Right kidney (tissue), 1 donor: ENCODE measurements at regions not wholly inside any gene's neighbourhood (a gene's known extent, or its start where the extent isn't known, plus 50 kb on each side); places are given as distances from the start of the nearest gene placed in this dataset.
"Not testable (repeated sequence)": the region's sequence is repeated elsewhere in the genome, so short reads cannot be mapped to it uniquely, and the experiment has no call there.

Source experiments
- DNase-seq: peaks from one replicate; pipeline ENCODE4 v3.0.0-alpha.2; 2016

GRCh38 chr14:41071351-41071750 is 535.3 kb upstream of the LRFN5 start:
- no peak for DNase-seq

- DNase-seq, result no peak
These were observed 543.9 kb upstream of the LRFN5 start for GRCh38 chr14:41062826-41063225.

- no peak for DNase-seq
These were observed 551.1 kb upstream of the LRFN5 start for GRCh38 chr14:41055589-41055988.

- DNase-seq, result no peak
These were observed 554.9 kb upstream of the LRFN5 start for GRCh38 chr14:41051801-41052200.

DNA sequence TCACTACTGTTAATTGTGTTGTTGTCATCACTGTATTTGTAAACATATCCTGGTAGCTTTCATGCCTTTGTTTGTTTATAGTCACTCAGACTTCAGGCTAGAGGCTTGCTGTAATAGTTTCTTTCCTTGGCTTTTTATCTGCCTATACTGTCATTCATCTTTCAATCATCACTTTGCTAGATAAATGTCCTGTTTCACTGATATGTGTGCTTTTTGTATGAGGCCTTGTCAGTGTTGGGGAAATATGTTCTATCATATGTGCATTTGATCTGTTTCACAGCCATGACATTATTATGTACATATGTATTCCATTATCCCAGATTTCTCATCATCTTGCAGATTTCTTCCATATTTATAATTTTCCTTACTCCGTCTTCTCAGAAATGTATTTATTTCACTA is 558.9 kb upstream of the LRFN5 start:
- DNase-seq, result no peak

DNA sequence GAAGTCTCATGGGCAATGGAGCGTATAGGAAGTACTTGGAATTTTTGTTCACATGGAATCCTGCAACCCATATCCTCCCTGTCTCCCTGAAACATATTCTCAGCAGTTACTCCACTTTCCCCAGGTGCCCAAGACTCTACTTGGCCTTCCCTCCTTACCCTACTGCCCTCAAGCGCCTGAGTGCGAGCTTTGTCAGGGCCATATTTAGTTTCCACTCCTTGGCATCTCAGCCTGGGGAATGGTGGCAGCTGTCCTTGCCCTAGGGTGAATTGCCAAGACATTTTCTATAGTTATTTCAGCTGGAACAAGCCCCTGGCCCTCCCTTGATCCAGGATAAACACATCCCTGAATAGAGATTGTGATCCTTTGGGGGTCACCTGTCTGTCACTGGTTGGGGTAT is 569.3 kb upstream of the LRFN5 start:
- DNase-seq, result no peak

DNA sequence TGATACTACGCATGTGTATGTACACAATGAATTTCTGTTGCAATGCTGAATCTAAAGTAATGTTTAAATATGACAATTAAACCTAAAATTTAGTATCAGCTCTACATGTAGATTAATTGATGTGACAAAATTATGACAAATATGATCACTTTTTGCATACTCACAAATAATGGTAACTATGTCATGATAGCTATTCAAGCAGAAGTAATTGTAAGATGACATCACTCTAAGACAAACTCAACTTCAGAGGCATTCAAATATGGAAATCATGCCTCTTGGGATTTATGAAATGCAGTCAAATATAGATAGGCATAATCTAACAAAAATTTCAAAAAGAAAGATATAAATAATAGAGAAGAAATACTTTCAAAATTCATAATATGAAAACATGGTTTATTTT is 571.7 kb upstream of the LRFN5 start:
- DNase-seq, result no peak

DNA sequence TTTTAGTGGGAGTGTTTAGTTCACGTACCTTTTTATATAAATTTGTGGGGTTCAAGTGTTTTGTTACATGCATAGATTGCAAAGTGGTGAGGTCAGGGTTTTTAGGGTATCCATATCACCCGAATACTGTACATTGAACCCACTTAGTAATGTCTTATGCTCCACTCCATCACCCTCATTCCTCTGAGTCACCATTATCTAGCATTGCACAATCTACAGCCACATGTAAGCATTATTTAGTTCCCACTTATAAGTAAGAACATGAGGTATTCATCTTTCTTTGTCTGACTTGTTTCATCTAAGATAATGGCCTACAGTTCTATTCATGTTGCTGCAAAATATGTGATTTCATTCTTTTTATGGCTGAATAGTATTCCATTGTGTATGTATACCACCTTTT is 583.7 kb upstream of the LRFN5 start:
- DNase-seq, result no peak

GRCh38 chr14:41016213-41016612 is 590.5 kb upstream of the LRFN5 start:
- DNase-seq, result peak; percentile 0

- DNase-seq, result no peak
These were observed 606.3 kb upstream of the LRFN5 start for GRCh38 chr14:41000350-41000749.

GRCh38 chr14:40989260-40989659 is 617.4 kb upstream of the LRFN5 start:
- no peak for DNase-seq

DNA sequence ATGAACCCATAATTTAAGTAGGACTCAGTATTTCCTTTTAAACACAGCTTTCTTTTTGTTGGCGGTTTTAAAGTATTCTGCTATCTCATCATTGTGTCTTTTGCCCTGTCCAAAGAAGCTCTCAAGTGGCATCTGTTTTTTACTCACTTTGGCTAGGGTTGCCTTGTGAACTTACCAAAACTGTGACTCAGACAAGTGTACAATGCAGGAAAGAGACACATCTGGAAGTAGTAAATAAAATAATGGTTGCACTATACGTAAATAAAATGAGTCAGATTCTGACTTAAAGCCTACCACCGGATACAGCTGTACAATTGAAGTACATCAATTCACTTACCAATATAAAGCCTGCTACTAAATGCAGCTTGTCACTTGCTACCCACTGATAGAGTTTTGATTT is 619.2 kb upstream of the LRFN5 start:
- no peak for DNase-seq

DNA sequence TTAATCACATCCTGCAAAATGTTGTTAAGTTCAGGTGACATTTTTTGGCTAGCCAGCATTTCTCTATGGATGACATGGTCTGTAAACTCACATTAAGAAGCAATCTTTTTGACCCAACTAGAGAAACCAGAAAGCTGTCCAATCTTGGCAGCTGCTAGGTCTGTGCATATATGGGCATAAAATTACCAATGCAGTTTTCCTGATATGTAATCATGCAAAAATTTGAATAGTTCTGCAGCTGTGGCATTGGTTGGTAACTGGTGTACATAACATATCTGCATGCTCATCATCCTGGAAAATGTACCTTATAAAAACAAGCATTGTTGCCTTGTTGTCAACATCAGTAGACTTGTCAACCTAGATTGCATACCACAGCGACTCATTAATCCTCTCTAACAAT is 620.0 kb upstream of the LRFN5 start:
- no peak for DNase-seq

GRCh38 chr14:40985584-40985983 is 621.1 kb upstream of the LRFN5 start:
- DNase-seq, result no peak

DNA sequence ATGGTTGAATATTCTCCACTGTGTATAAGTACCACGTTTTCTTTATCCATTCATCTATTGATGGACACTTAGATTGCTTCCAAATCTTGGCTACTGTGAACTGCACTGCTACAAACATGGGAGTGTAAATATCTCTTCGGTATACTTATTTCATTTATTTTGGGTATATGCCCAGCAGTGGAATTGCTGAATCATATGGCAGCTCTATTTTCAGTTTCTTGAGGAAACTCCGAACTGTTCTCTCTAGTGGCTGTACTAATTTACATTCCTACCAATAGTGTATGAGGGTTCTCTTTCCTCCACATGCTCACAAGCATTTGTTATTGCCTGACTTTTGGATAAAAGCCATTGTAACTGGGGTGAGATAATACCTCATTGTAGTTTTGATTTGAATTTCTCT is 623.1 kb upstream of the LRFN5 start:
- no peak for DNase-seq

DNA sequence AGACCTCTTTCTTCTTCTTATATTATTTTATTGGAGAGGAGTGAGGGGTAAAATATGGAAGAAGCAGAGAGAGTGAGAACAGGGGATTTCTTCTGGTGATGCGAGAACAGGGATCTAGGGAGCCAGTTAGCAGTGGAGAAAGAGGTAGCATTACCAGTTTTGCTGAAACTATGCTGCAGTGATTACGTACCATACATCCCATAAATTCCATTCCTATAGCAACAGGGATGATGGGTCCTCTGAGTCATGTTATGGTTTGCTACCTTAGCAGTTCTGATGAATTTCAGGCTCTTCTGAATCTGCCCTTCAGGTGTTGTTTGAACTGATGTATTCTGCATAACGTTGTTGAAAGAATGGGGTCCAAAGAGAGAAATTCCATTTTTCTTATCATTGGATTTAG is 625.4 kb upstream of the LRFN5 start:
- DNase-seq, result no peak

- not testable (repeated sequence) for DNase-seq
These were observed 646.4 kb upstream of the LRFN5 start for GRCh38 chr14:40960257-40960656.

DNA sequence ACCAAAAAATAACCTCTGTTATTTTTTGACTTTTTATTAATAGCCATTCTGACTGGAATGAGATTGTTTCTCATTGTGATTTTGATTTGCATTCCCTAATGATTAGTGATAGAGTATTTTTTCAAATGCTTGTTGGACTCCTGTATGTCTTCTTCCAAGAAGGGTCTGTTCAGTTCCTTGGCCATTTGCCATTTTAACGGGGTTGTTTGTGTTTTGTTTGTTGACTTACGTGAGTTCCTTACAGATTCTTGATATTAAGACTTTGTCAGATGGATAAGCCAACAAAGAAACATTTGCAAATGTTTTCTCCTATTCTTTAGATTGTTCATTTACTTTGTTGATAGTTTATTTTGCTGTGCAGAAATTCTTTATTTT is 651.6 kb upstream of the LRFN5 start:
- no peak for DNase-seq

DNA sequence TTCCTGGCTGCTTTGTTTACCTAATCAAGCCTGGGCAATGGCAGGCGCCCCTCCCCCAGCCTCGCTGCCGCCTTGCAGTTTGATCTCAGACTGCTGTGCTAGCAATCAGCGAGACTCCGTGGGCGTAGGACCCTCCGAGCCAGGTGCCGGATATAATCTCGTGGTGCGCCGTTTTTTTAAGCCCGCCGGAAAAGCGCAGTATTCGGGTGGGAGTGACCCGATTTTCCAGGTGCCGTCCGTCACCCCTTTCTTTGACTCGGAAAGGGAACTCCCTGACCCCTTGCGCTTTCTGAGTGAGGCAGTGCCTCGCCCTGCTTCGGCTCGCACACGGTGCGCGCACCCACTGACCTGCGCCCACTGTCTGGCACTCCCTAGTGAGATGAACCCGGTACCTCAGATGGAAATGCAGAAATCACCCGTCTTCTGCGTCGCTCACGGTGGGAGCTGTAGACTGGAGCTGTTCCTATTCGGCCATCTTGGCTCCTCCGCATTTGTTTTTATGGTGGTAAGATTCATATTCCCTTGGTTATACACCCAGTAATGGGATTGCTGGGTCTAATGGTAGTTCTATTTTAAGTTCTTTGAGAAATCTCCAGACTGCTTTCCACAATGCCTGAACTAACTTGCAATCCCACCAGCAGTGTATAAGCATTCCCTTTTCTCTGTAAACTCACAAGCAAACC is 652.1 kb upstream of the LRFN5 start:
- not testable (repeated sequence) for DNase-seq

DNA sequence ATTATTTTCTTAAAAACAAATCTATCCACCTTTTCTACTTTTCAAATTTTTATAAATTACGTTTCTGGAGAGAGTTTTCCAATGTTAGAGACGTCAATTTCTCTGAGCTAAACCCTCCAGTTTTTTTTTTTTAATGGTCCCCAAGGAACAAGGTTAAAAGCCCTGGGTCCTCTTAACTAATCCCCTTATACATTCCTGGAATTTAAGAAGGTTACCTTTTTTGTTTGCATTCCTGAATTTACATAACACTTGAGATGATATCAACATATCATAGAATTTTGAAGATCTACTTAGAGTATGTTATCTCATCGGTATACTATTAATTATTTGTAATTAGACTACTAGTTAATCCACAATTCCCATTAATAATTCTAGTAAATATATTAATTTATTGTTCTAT is 662.2 kb upstream of the LRFN5 start:
- no peak for DNase-seq

- DNase-seq, result no peak
These were observed 669.8 kb upstream of the LRFN5 start for GRCh38 chr14:40936861-40937260.

DNA sequence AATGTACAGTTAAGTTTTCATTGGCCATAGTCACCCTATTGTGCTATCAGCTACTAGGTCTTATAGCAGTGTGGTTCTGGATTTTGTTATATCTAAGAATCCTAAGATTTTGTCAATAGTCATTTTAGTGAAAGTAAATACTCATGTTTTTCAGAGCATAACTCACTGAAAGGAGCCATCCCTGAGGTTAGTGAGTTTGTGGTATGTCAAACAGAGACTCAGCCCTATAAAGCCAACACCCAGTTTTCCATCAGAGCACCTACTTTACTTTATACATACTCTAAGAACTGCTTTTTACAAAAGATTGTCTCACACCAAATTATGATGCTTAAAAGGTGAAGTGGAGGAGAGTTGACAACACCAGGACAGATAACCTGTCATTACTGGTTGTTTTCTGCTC is 686.3 kb upstream of the LRFN5 start:
- DNase-seq, result no peak

DNA sequence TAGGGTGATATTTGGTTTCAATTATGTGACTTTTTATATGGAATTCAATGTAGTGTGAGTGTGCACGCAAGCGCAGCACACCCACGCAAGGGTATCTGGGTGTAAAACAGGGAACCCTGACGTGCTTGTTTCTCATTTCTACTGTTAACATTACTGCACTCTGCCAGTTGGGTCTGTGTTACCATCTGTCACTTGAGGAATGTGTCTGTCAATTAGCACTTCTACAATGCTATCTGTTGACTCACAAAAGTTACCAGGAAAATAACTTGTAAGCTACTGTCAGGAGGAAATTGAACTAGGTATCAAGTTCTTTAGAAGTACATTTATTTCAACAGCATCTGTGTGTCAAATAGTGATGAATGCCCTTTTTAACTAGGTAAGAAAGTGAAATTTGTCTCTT is 695.5 kb upstream of the LRFN5 start:
- DNase-seq, result no peak

GRCh38 chr14:40909906-40910305 is 696.8 kb upstream of the LRFN5 start:
- DNase-seq, result no peak

DNA sequence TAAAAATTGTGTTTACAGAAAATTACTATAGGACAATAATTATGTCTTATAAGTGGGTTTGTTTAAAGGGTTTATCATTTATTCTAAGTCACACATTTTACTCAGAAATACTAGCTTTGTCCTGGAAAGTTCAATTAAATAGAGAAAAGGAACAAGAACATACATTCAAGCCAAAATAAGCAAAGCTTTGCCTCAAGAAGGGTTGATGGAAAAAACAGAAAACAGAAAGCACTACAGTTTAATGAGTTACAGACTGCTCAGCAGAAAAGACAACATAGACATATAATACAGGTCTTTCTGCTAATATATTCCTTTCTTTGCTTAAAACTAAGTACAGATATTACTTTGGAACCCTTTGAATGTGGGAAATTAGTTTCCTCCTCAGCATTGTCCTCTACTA is 703.0 kb upstream of the LRFN5 start:
- no peak for DNase-seq
